Stomach (tissue), 8 donors: ENCODE measurements at regions not wholly inside any gene's neighbourhood (a gene's known extent, or its start where the extent isn't known, plus 50 kb on each side); places are given as distances from the start of the nearest gene placed in this dataset.

Experiments
- DNase-seq, 2 donors: peaks; one replicate each; pipeline versions ENCODE4 v3.0.0 to v3.0.0-alpha.2; 2013 to 2019
- H3K27ac ChIP-seq, 5 donors: fragments of 200-600 bp in 4 of 5; sonication (generic) in 4 of 5; one replicate each; pipeline ENCODE4 v1.5.1; 2013 to 2019; ENCODE audit warnings: mild to moderate bottlenecking in 1 of 5, moderate library complexity in 1 of 5
- H3K27me3 ChIP-seq, 3 donors: fragments of 200-600 bp; sonication (generic); one replicate each; pipeline ENCODE4 v1.5.1; 2017 to 2019; ENCODE audit warnings: mixed run types in 1 of 3
- H3K36me3 ChIP-seq, 4 donors: fragments of 200-600 bp; sonication (generic); 1 replicate in 3 of 4; 2 replicates in 1 of 4; pipeline ENCODE4 v1.5.1; 2016 to 2019
- H3K4me1 ChIP-seq, 4 donors: fragments of 200-600 bp; sonication (generic); one replicate each; pipeline ENCODE4 v1.5.1; 2016 to 2019
- H3K4me3 ChIP-seq, 4 donors: fragments of 200-600 bp; sonication (generic) in 3 of 4; one replicate each; pipeline ENCODE4 v1.5.1; 2016 to 2019; ENCODE audit warnings: mild to moderate bottlenecking in 1 of 4
- H3K9me3 ChIP-seq, 4 donors: fragments of 200-600 bp; sonication (generic); one replicate each; pipeline ENCODE4 v1.5.1; 2016 to 2019
- CTCF ChIP-seq, 7 experiments: fragments of 450-650 bp in 4 of 7; fragments of 200-600 bp in 3 of 7; sonication (generic) in 3 of 7; IDR thresholded peaks; one replicate each; pipeline ENCODE4 v1.5.1; 2016 to 2019; ENCODE audit warnings: antibody characterized with exemption in 7 of 7, control low read depth in 2 of 7, mild to moderate bottlenecking in 1 of 7
- EP300 ChIP-seq: sonication (generic); formaldehyde crosslinking; IDR thresholded peaks from one replicate; pipeline ENCODE4 v1.6.1; 2017; ENCODE audit warnings: antibody characterized with exemption
- POLR2A ChIP-seq, 4 donors: fragments of 450-650 bp; IDR thresholded peaks; one replicate each; pipeline ENCODE4 v1.6.1; 2016; ENCODE audit warnings: antibody characterized with exemption in 4 of 4, control low read depth in 2 of 4, mild to moderate bottlenecking in 1 of 4, moderate library complexity in 1 of 4
- POLR2AphosphoS5 ChIP-seq, 3 donors: sonication (generic); formaldehyde crosslinking; IDR thresholded peaks; one replicate each; pipeline ENCODE4 v1.6.1; 2016; ENCODE audit warnings: antibody characterized with exemption in 3 of 3
- WGBS, 5 donors: extraction: QIAGEN DNeasy Blood & Tissue Kit in 3 of 5; methylation state at CpG; one replicate each; pipeline versions ENCODE4 v1.1.5 to v1.1.7; 2013 to 2018; 5-methylcytosine and 5-hydroxymethylcytosine counted together
- intact Hi-C: fragments of 100-400 bp; cut with DNase I; formaldehyde crosslinking; loops from one replicate; pipeline ENCODE4 v1.15.1; 2023; ENCODE audit warnings: low total_unique reads
- donor health status: healthy with polysubstance abuse.
- donor health status: Bipolar disorder and iron deficiency.
- donor health status: healthy.

GRCh38 chr17:14902297-14902696 lies 362.8 kb downstream of the PMP22 start:
- Histone ChIP-seq H3K27ac (no peak overlapping the region), H3K36me3 (no peaks in the 10 kb centered on the region), H3K4me1 (no peaks in the 10 kb centered on the region), H3K9me3 (peaks cover 0 to 15% (median 2%) of the 10 kb centered on the region in 4 donors), H3K27me3 (no peaks in the 10 kb centered on the region), H3K4me3 (no peak overlapping the region)
- intact Hi-C loops = no loop called here
- DNase-seq = no peak
- TF ChIP-seq CTCF (IDR thresholded peaks at IDR 0.05) = no peak
- TF ChIP-seq EP300 = no peak
- TF ChIP-seq POLR2A (IDR thresholded peaks at IDR 0.05) = no peak
- no peak for TF ChIP-seq POLR2AphosphoS5 (IDR thresholded peaks at IDR 0.05)
- WGBS, 5 donors = 55 to 85% (median 67%) methylated on average over 3 of the region's 3 CpGs

- Histone ChIP-seq H3K9me3 (peaks cover 0 to 15% (median 2%) of the 10 kb centered on the region in 4 donors), H3K4me3 (no peak overlapping the region), H3K27ac (no peak overlapping the region), H3K36me3 (no peaks in the 10 kb centered on the region), H3K27me3 (no peaks in the 10 kb centered on the region), H3K4me1 (no peaks in the 10 kb centered on the region)
- intact Hi-C loops = no loop called here
- TF ChIP-seq POLR2AphosphoS5 (IDR thresholded peaks at IDR 0.05) (no peak), EP300 (no peak), POLR2A (IDR thresholded peaks at IDR 0.05) (no peak), CTCF (IDR thresholded peaks at IDR 0.05) (no peak)
- WGBS, 5 donors = 39 to 65% (median 53%) methylated on average over 2 of the region's 2 CpGs
- no peak for DNase-seq
Observed at GRCh38 chr17:14901376-14901775, 363.8 kb downstream of the PMP22 start.

GRCh38 chr17:14886200-14886739 lies 378.9 kb downstream of the PMP22 start:
- H3K4me3 ChIP-seq = no peak overlapping the region
- no peaks in the 10 kb centered on the region for H3K4me1 ChIP-seq
- H3K27me3 ChIP-seq = no peaks in the 10 kb centered on the region
- H3K27ac ChIP-seq = no peak overlapping the region
- WGBS, 5 donors = 86 to 100% (median 95%) methylated on average over 2 of the region's 2 CpGs
- peaks cover 11 to 52% (median 32%) of the 10 kb centered on the region in 4 donors for H3K9me3 ChIP-seq
- no peaks in the 10 kb centered on the region for H3K36me3 ChIP-seq
- no peak for TF ChIP-seq POLR2A (IDR thresholded peaks at IDR 0.05)
- no peak for TF ChIP-seq CTCF (IDR thresholded peaks at IDR 0.05)
- no peak for TF ChIP-seq POLR2AphosphoS5 (IDR thresholded peaks at IDR 0.05)
- TF ChIP-seq EP300 = no peak
- intact Hi-C loops = no loop called here
- DNase-seq = no peak

- no peak for DNase-seq
- Histone ChIP-seq H3K4me3 (no peak overlapping the region), H3K27ac (no peak overlapping the region), H3K36me3 (no peaks in the 10 kb centered on the region), H3K9me3 (peaks cover 9 to 37% (median 23%) of the 10 kb centered on the region in 4 donors), H3K4me1 (no peaks in the 10 kb centered on the region), H3K27me3 (no peaks in the 10 kb centered on the region)
- TF ChIP-seq POLR2A (IDR thresholded peaks at IDR 0.05) = no peak
- TF ChIP-seq POLR2AphosphoS5 (IDR thresholded peaks at IDR 0.05) = no peak
- TF ChIP-seq CTCF (IDR thresholded peaks at IDR 0.05) = no peak
- no peak for TF ChIP-seq EP300
- intact Hi-C loops = no loop called here
Observed at GRCh38 chr17:14882131-14882530, 383.0 kb downstream of the PMP22 start.
